ENCODE measurements at regions not wholly inside any gene's neighbourhood (a gene's known extent, or its start where the extent isn't known, plus 50 kb on each side); places are given as distances from the start of the nearest gene placed in this dataset.
A peak's percentile ranks its signal among the peaks of the same experiment; 100 is the strongest.

- H3K4me3 ChIP-seq (ENCODE audit: low read length): no peak overlapping the region
- H3K27me3 ChIP-seq (ENCODE audit: low read length): no peaks in the 10 kb centered on the region
- TF ChIP-seq CTCF (conservative IDR thresholded peaks at IDR 0.05; ENCODE audit: low read depth, low read length): no peak
- no peak for TF ChIP-seq EZH2phosphoT487 (IDR thresholded peaks at IDR 0.05; ENCODE audit: borderline replicate concordance, low read length)
- TF ChIP-seq EZH2 (IDR thresholded peaks at IDR 0.05; ENCODE audit: low read length, unreplicated experiment): no peak
- no peaks in the 10 kb centered on the region for H4K20me1 ChIP-seq (ENCODE audit: low read length)
- no peaks in the 10 kb centered on the region for H3K9me2 ChIP-seq (replicated peaks; ENCODE audit: low read length)
- H3K4me2 ChIP-seq (ENCODE audit: low read length): no peak overlapping the region
- no peaks in the 10 kb centered on the region for H3K36me3 ChIP-seq (ENCODE audit: low read depth, low read length)
- no peak overlapping the region for H3K9ac ChIP-seq (ENCODE audit: low read length)
- ChIA-PET POLR2A (ENCODE audit: unreplicated experiment) (no interaction called here), CTCF (no interaction called here)
- ATAC-seq (no peak), DNase-seq (no peak)
- intact Hi-C loops (cut with micrococcal nuclease): no loop called here
- no peak overlapping the region for H2AFZ ChIP-seq (ENCODE audit: low read length)
- no peaks in the 10 kb centered on the region for H3K79me2 ChIP-seq (ENCODE audit: low read length)
- no peak overlapping the region for H3K27ac ChIP-seq (ENCODE audit: low read length)
- no peaks in the 10 kb centered on the region for H3K9me3 ChIP-seq (ENCODE audit: low read length)
- no peaks in the 10 kb centered on the region for H3F3A ChIP-seq (ENCODE audit: low read length, unreplicated experiment)
- no TSS peak for BruUV-seq (replicated peaks)
- H3K4me1 ChIP-seq (ENCODE audit: insufficient read depth, low read length): no peaks in the 10 kb centered on the region
Measured at GRCh38 chr4:115883231-115883630, 769.8 kb upstream of the NDST4 start.

GRCh38 chr4:115873048-115873447 is 759.6 kb upstream of the NDST4 start:
- Histone ChIP-seq H2AFZ (ENCODE audit: low read length) (no peak overlapping the region), H3K9me2 (replicated peaks; ENCODE audit: low read length) (no peaks in the 10 kb centered on the region), H3K4me2 (ENCODE audit: low read length) (no peak overlapping the region), H3K9ac (ENCODE audit: low read length) (no peak overlapping the region), H3K4me3 (ENCODE audit: low read length) (no peak overlapping the region), H3K9me3 (ENCODE audit: low read length) (no peaks in the 10 kb centered on the region), H3K79me2 (ENCODE audit: low read length) (no peaks in the 10 kb centered on the region), H3K36me3 (ENCODE audit: low read depth, low read length) (no peaks in the 10 kb centered on the region), H3K27ac (ENCODE audit: low read length) (no peak overlapping the region), H3K4me1 (ENCODE audit: insufficient read depth, low read length) (no peaks in the 10 kb centered on the region), H4K20me1 (ENCODE audit: low read length) (no peaks in the 10 kb centered on the region), H3F3A (ENCODE audit: low read length, unreplicated experiment) (no peaks in the 10 kb centered on the region), H3K27me3 (ENCODE audit: low read length) (no peaks in the 10 kb centered on the region)
- CTCF ChIA-PET: no interaction called here
- BruUV-seq (replicated peaks): no TSS peak
- intact Hi-C loops (cut with micrococcal nuclease): no loop called here
- TF ChIP-seq EZH2 (IDR thresholded peaks at IDR 0.05; ENCODE audit: low read length, unreplicated experiment) (no peak), CTCF (conservative IDR thresholded peaks at IDR 0.05; ENCODE audit: low read depth, low read length) (peak; percentile 43; the same call in 1 of the 2 replicates)
- DNase-seq: no peak
- no peak for ATAC-seq
- POLR2A ChIA-PET (ENCODE audit: unreplicated experiment): no interaction called here

- Histone ChIP-seq H3K36me3 (ENCODE audit: low read depth, low read length) (no peaks in the 10 kb centered on the region), H3K27ac (ENCODE audit: low read length) (no peak overlapping the region), H3K27me3 (ENCODE audit: low read length) (no peaks in the 10 kb centered on the region), H3K4me3 (ENCODE audit: low read length) (no peak overlapping the region), H3K9me3 (ENCODE audit: low read length) (no peaks in the 10 kb centered on the region), H3F3A (ENCODE audit: low read length, unreplicated experiment) (no peaks in the 10 kb centered on the region), H4K20me1 (ENCODE audit: low read length) (no peaks in the 10 kb centered on the region), H3K79me2 (ENCODE audit: low read length) (no peaks in the 10 kb centered on the region), H2AFZ (ENCODE audit: low read length) (no peak overlapping the region), H3K9me2 (replicated peaks; ENCODE audit: low read length) (no peaks in the 10 kb centered on the region), H3K4me2 (ENCODE audit: low read length) (no peak overlapping the region), H3K9ac (ENCODE audit: low read length) (no peak overlapping the region), H3K4me1 (ENCODE audit: insufficient read depth, low read length) (no peaks in the 10 kb centered on the region)
- ATAC-seq (no peak), DNase-seq (no peak)
- no peak for TF ChIP-seq EZH2 (IDR thresholded peaks at IDR 0.05; ENCODE audit: low read length, unreplicated experiment)
- no peak for TF ChIP-seq CTCF (conservative IDR thresholded peaks at IDR 0.05; ENCODE audit: low read depth, low read length)
- no peak for TF ChIP-seq EZH2phosphoT487 (IDR thresholded peaks at IDR 0.05; ENCODE audit: borderline replicate concordance, low read length)
- CTCF ChIA-PET: no interaction called here
- intact Hi-C loops (cut with micrococcal nuclease): no loop called here
- no TSS peak for BruUV-seq (replicated peaks)
- POLR2A ChIA-PET (ENCODE audit: unreplicated experiment): no interaction called here
Measured at GRCh38 chr4:115871596-115871995, 758.2 kb upstream of the NDST4 start.

Measured in PC-3 (cell line).